Urinary bladder (tissue), 3 donors: ENCODE measurements at regions not wholly inside any gene's neighbourhood (a gene's known extent, or its start where the extent isn't known, plus 50 kb on each side); places are given as distances from the start of the nearest gene placed in this dataset.
"Not testable (repeated sequence)": the region's sequence is repeated elsewhere in the genome, so short reads cannot be mapped to it uniquely, and the experiment has no call there.

Source experiments
- DNase-seq: peaks from one replicate; pipeline ENCODE4 v3.0.0-alpha.2; 2015; ENCODE audit errors: extremely low spot score
- H3K27ac ChIP-seq: one replicate; pipeline ENCODE4 v1.5.1; 2013; ENCODE audit warnings: low read depth, mild to moderate bottlenecking, moderate library complexity
- H3K36me3 ChIP-seq: one replicate; pipeline ENCODE4 v1.6.1; 2013; ENCODE audit warnings: mild to moderate bottlenecking, moderate library complexity; ENCODE audit not compliant: insufficient read depth
- H3K4me1 ChIP-seq: one replicate; pipeline ENCODE4 v1.6.1; 2013; ENCODE audit warnings: mild to moderate bottlenecking, moderate library complexity; ENCODE audit not compliant: insufficient read depth
- H3K4me3 ChIP-seq: one replicate; pipeline ENCODE4 v1.5.1; 2013; ENCODE audit warnings: low read depth, low read length
- WGBS: extraction: QIAGEN DNeasy Blood & Tissue Kit; methylation state at CpG from one replicate; pipeline ENCODE4 v1.1.7; 2013; 5-methylcytosine and 5-hydroxymethylcytosine counted together
- donor health status: healthy with polysubstance abuse.
- donor health status: healthy.

DNA sequence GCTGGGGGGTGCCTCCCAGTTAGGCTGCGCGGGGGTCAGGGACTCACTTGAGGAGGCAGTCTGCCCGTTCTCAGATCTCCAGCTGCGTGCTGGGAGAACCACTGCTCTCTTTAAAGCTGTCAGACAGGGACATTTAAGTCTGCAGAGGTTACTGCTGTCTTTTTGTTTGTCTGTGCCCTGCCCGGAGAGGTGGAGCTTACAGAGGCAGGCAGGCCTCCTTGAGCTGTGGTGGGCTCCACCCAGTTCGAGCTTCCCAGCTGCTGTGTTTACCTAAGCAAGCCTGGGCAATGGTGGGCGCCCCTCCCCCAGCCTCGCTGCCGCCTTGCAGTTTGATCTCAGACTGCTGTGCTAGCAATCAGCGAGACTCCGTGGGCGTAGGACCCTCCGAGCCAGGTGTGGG, 584.2 kb upstream of the SLC39A10 start:
- not testable (repeated sequence) for DNase-seq, H3K27ac ChIP-seq, H3K4me3 ChIP-seq, H3K36me3 ChIP-seq, H3K4me1 ChIP-seq
- 58% methylated on average over 6 of the region's 13 CpGs for WGBS

DNA sequence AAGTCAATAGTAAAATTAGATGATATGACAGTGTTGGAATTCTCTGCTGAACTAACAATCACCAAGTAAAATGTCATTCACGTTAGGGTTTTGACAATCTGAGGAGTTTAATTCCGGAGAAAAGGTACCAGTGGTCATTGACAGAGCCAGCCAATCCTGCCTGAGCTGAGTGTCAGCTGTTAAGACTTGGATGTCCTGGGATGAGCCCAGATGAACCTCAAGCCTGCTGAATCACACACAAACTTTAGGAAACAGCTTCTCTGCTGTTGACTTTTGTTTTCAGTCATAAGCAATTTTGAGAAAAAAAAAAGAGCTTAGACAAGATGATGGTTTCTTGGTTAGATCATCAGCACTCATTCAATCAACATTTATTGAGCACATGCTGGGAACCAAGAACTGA, 600.0 kb upstream of the SLC39A10 start:
- 72% methylated on average over 2 of the region's 2 CpGs for WGBS
- no peak for DNase-seq
- Histone ChIP-seq H3K27ac (no peak overlapping the region), H3K4me3 (no peak overlapping the region), H3K36me3 (no peaks in the 10 kb centered on the region), H3K4me1 (no peaks in the 10 kb centered on the region)

DNA sequence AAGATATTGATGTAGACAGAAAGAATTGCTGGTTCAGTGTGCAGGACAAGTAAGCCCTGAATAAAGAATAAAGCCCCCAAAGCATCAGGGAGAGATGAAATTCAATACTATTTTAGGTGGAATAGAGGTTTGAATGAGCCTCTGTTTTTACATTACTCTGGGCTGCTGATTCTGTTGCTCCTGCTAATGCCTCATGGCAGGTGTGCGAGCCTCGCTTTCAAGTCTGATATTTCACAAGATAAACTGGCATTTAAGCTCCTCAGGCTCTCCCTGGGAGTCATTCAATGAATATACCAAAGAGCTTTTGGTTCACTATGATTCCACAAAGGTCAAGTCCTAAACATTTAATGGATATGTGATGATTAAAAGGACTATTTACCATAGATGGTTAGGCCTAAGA, 601.0 kb upstream of the SLC39A10 start:
- H3K4me3 ChIP-seq: no peak overlapping the region
- WGBS: 83% methylated on average over 2 of the region's 2 CpGs
- no peaks in the 10 kb centered on the region for H3K4me1 ChIP-seq
- H3K27ac ChIP-seq: no peak overlapping the region
- no peaks in the 10 kb centered on the region for H3K36me3 ChIP-seq
- DNase-seq: no peak

DNA sequence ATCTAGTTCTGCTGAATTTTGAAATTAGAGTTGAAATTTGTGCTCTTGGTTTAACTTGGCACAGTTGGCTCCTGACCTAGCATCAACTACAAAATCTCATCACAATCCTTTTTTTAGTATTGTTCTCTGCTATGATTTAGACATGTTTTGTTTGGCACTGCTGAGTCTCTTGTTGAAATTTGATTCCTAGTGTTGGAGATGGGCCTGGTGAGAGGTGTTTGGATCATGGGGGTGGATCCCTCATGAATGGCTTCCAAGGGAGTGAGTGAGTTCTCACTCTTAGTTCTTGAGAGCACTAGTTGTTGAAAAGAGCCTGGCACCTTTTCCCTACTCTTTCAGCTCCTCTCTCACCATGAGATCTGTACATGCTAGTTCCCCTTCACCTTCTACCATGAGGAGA, 605.6 kb upstream of the SLC39A10 start:
- DNase-seq: no peak
- no peaks in the 10 kb centered on the region for H3K4me1 ChIP-seq
- no peak overlapping the region for H3K27ac ChIP-seq
- H3K4me3 ChIP-seq: no peak overlapping the region
- H3K36me3 ChIP-seq: no peaks in the 10 kb centered on the region

DNA sequence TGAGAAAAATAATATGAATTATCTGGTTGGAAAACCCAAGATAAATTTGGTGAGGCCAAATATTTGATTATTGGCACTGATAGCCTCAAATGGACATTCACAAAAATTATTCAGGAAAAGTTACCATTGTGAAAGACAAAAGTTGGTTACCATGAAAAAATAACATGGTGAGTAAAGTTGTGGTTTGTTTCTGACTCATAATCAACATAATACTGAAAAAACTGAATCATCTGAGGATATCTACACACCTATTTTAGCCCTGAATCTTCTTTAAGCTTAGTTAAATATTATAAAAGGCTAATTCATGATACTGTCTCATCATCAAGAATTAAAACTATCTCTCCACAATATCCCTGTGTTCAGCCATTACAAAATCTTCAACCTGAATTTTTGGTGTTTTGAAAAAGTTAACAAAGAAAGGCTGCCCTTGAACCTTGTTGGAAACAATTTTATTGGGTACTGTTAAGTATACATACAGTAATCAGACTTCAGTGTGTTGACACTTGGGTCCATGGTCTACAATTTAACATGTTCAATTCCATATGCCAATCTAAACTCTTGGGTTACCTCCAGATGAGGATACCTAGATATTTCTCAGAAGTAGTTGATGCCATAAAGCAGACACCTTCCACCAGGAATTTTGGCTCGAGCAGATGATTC, 607.5 kb upstream of the SLC39A10 start:
- Histone ChIP-seq H3K27ac (no peak overlapping the region), H3K36me3 (no peaks in the 10 kb centered on the region), H3K4me1 (no peaks in the 10 kb centered on the region), H3K4me3 (no peak overlapping the region)
- WGBS: 89% methylated on average over 1 of the region's 1 CpG
- DNase-seq: no peak

DNA sequence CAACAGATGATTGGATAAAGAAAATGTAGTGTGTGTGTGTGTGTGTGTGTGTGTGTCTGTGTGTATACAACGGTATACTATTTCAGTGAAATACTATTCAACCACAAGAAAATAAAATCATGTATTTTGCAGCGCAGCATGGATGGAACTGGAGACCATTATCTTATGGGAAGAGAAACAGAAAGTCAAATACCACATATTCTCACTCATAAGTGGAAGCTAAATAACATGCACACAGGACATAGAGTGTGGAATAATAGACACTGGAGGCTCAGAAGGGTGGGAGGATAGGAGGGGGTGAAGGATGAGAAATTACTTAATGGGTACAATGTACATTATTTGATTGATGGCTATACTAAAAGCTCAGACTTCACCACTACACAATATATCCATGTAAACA, 609.1 kb upstream of the SLC39A10 start:
- no peak for DNase-seq
- Histone ChIP-seq H3K36me3 (no peaks in the 10 kb centered on the region), H3K4me3 (no peak overlapping the region), H3K27ac (no peak overlapping the region), H3K4me1 (no peaks in the 10 kb centered on the region)
- 93% methylated on average over 2 of the region's 2 CpGs for WGBS

DNA sequence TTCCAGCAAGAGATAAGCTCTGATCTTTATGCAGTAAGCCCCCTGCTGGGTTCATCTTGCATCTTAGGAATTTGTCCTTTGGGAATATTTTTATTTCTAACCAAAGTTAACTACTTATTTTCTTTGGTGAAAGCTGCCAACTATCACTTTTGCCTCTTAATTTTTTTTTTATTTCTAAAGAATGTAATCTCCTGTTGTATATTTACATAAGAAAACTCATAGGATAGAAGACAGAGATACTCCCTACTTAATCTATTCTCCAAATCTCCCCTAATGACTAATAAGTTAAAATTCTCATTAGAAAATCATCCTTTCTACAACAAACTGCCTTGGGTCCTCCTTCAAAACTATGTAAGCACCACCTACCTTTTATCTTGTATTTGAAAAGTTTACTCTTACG, 612.2 kb upstream of the SLC39A10 start:
- Histone ChIP-seq H3K36me3 (no peaks in the 10 kb centered on the region), H3K27ac (no peak overlapping the region), H3K4me3 (no peak overlapping the region), H3K4me1 (no peaks in the 10 kb centered on the region)
- 100% methylated on average over 1 of the region's 1 CpG for WGBS
- DNase-seq: no peak

DNA sequence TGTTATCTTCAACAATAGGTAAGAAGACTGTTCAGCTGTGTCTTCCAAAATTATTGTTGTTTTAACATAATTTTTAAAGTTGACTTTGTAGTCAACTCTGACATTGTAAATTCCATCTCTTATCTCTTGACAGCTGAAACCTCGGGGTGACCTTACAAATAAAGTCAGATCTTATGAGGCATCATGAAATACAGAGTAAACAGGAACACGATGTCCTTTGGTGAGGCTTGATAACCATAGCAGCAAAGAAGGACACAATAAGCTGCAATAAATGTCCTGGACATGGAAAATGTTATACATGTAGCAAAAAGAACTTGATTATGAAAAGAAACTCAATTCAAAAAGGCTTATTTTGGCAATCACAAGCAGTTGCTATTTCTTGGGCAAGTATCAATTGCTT, 618.9 kb upstream of the SLC39A10 start:
- no peak for DNase-seq
- Histone ChIP-seq H3K36me3 (no peaks in the 10 kb centered on the region), H3K27ac (no peak overlapping the region), H3K4me1 (no peaks in the 10 kb centered on the region), H3K4me3 (no peak overlapping the region)
- WGBS: 11% methylated on average over 2 of the region's 2 CpGs

DNA sequence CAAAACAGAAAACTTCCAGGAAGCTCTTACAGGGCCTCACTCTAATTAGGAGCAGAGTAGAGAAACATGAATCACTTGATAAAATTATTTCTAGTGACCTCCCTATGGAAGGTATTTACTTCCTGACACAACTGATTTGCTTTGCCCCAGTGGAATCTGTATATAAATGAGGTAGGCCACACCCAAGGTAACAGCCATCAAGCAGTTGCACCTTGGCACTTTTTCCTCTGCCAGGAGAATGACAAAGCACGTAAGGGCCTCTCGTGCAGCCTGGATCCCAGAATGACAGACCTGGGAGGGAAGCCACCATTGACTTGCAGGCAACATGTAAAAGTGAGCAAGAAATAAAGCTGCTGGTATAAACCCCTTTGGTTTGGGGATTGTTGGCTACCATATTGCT, 620.0 kb upstream of the SLC39A10 start:
- H3K27ac ChIP-seq: no peak overlapping the region
- no peaks in the 10 kb centered on the region for H3K36me3 ChIP-seq
- H3K4me3 ChIP-seq: no peak overlapping the region
- no peak for DNase-seq
- H3K4me1 ChIP-seq: no peaks in the 10 kb centered on the region
- 90% methylated on average over 2 of the region's 2 CpGs for WGBS

DNA sequence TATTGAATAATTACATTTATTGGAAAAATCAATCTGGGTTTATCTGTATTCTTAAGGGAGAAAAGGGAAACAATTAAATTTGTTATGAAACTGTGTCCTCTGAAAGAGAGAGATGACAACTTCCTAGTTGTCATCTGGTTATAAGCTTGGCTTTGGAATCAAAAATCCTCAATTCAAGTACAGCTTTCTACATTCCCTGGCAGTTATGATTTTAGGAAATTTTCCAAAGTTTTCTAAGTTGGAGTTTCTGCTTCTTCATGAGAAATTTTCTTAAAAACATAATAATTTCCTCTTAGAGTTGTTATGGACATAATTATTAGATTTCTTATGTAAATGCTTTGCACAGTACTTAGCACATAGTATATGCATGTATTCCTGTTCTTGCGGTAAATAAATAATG, 625.6 kb upstream of the SLC39A10 start:
- no peak for DNase-seq
- Histone ChIP-seq H3K4me3 (no peak overlapping the region), H3K27ac (no peak overlapping the region), H3K36me3 (no peaks in the 10 kb centered on the region), H3K4me1 (no peaks in the 10 kb centered on the region)
- 95% methylated on average over 1 of the region's 1 CpG for WGBS

DNA sequence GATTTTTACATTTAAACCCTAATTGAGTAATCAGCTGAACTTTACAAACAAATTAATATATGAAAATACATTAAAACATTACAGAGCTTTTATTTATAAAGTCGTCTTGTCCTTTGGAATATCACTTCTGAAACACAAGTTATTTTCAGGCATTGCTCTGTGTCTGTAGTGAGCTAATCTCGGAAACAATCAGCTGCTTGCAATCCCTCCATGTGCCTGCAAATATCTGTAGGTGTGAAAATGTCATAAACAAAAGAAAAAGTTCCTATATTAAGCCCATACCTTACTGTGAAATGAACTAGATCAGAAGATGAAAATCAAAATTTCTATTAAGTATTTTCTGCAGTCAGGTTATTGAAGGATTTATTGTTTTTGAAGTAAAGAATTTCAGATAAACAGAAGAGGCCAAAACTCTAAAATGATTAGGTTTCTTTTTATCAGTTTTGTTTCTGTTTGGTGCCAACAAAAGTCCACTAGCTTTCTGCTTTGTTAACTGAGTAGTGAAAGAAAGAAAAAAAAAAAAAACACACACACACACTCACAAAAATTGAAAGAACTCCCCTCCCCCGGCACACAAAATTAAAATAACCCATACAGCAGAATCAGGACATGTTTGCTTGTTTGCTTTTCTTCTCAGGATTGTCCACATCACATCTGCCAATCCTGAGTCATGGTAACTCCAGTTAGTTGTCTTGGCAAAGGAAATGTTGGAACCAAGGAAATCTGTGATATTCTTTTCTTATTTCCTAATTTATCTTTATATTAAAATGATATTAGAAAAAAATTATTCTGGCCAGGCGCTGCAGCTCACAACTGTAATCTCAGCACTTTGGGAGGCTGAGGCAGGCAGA, 627.0 kb upstream of the SLC39A10 start:
- 78% methylated on average over 4 of the region's 4 CpGs for whole genome bisulfite sequencing
- no peak overlapping the region for H3K27ac ChIP-seq
- no peaks in the 10 kb centered on the region for H3K36me3 ChIP-seq
- H3K4me1 ChIP-seq: no peaks in the 10 kb centered on the region
- DNase-seq: no peak
- no peak overlapping the region for H3K4me3 ChIP-seq

DNA sequence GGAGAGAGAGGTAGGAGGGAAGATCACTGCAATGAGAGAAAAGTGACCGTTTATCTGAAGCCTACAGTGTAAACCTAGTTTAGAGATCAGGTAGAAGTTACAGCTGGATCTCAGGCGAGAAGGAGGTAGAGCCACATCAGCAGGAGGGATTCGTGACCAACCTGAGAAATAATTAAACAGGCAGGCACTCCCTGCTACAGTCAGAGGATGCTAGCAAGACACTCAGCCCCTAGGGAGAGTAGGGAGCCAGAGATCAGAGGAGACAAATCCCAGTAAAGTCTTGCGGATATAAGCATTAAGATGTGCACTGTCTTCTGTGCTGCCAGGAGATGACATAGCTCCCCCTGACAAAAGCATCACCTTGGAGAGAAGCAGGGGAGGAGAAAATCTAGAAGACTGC, 629.1 kb upstream of the SLC39A10 start:
- no peaks in the 10 kb centered on the region for H3K4me1 ChIP-seq
- no peak overlapping the region for H3K27ac ChIP-seq
- H3K4me3 ChIP-seq: no peak overlapping the region
- no peaks in the 10 kb centered on the region for H3K36me3 ChIP-seq
- 67% methylated on average over 4 of the region's 4 CpGs for WGBS
- DNase-seq: no peak

DNA sequence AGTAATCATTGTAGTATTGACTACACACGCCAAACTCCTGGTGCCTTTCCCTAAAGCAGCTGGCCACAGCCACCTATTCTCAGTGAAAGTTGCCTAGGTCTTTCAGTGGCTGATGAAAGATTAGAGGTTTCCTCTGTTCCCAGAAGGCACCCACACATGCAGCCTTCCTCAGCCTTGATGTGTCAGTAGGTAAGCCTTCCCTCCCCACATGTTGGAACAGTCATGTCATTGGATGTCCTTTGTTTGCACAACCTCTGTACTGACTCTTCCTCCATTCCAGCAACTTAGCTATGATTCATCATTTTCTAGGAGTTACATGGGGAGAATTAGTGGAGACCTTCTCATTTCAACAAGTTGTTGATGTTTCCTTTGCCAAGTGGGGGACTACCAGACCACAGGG, 630.8 kb upstream of the SLC39A10 start:
- 91% methylated on average over 1 of the region's 1 CpG for WGBS
- no peak for DNase-seq
- Histone ChIP-seq H3K27ac (no peak overlapping the region), H3K36me3 (no peaks in the 10 kb centered on the region), H3K4me3 (no peak overlapping the region), H3K4me1 (no peaks in the 10 kb centered on the region)

DNA sequence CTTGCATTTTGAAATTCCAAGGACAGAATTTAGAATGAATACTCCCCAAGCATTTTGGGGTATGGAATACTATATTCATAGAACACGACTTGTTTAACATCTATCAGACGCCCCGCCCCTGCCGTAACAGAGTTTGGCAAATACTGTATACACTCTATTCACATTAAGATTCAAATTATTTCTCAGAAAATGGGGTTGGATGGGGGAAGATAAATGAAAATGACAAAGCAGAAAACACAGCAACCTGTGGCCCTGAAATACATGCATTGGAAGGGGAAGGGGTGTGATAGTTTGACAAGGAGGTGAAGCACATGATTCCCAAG, 634.6 kb upstream of the SLC39A10 start:
- no peak for DNase-seq
- no peaks in the 10 kb centered on the region for H3K4me1 ChIP-seq
- H3K4me3 ChIP-seq: no peak overlapping the region
- H3K27ac ChIP-seq: no peak overlapping the region
- no peaks in the 10 kb centered on the region for H3K36me3 ChIP-seq
- 62% methylated on average over 4 of the region's 4 CpGs for WGBS
